ENCODE measurements at regions not wholly inside any gene's neighbourhood (a gene's known extent, or its start where the extent isn't known, plus 50 kb on each side); places are given as distances from the start of the nearest gene placed in this dataset.

- Mint-ChIP-seq H3K9me3 (peaks cover 6% of the 10 kb centered on the region), H3K4me1 (ENCODE audit: low read depth) (no peaks in the 10 kb centered on the region), H3K4me3 (no peak overlapping the region), H3K36me3 (ENCODE audit: low read depth) (no peaks in the 10 kb centered on the region), H3K27ac (no peak overlapping the region), H3K27me3 (no peaks in the 10 kb centered on the region)
- no peak for DNase-seq
- POLR2A ChIA-PET = no interaction called here
- TF ChIP-seq CTCF (IDR thresholded peaks at IDR 0.05) = no peak
- intact Hi-C loops (cut with DNase I, micrococcal nuclease) = no loop called here
- ATAC-seq (ENCODE audit: poor library complexity) = no peak
- H3K9me3 ChIP-seq (ENCODE audit: control insufficient read depth in 1 of 2, insufficient read depth in 1 of 2, low read length in 2 of 2) = no peaks in the 10 kb centered on the region
- no peak overlapping the region for H3K27ac ChIP-seq (ENCODE audit: low read depth in 1 of 2, low read length in 2 of 2)
- no peaks in the 10 kb centered on the region for H3K36me3 ChIP-seq (ENCODE audit: insufficient read depth, low read length)
- no peaks in the 10 kb centered on the region for H3K4me1 ChIP-seq (ENCODE audit: insufficient read depth, low read length)
- no peaks in the 10 kb centered on the region for H3K27me3 ChIP-seq (ENCODE audit: control insufficient read depth in 1 of 2, insufficient read depth in 2 of 2, low read length in 2 of 2)
- H3K4me3 ChIP-seq (ENCODE audit: low read length) = no peak overlapping the region
- CTCF ChIA-PET = no interaction called here
Observed at GRCh38 chr4:28488021-28488420, 1627.4 kb downstream of the STIM2 start.

DNA sequence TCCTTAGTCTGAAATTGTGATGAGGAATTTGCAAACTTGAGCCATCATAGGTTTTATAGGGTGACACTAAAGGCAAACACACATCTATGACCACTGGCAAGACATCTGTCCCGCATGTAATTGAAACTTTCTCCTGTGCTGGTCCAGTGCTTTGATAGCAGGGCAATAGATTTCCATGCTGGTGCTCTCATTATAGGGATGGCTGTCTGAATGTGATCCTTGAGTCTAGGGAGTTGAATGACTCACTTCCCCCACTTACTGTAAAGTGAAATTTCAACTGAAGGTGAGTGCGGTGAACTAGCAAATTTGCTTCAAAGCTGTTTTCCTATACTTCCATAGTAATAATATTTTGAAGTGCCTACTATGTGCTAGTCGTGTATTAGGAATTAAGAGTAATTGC is 1630.0 kb downstream of the STIM2 start:
- Mint-ChIP-seq H3K9me3 (peaks cover 9% of the 10 kb centered on the region), H3K27ac (no peak overlapping the region), H3K36me3 (ENCODE audit: low read depth) (no peaks in the 10 kb centered on the region), H3K4me1 (ENCODE audit: low read depth) (no peaks in the 10 kb centered on the region), H3K4me3 (no peak overlapping the region), H3K27me3 (no peaks in the 10 kb centered on the region)
- intact Hi-C loops (cut with DNase I, micrococcal nuclease) = no loop called here
- Histone ChIP-seq H3K27ac (ENCODE audit: low read depth in 1 of 2, low read length in 2 of 2) (no peak overlapping the region), H3K9me3 (ENCODE audit: control insufficient read depth in 1 of 2, insufficient read depth in 1 of 2, low read length in 2 of 2) (no peaks in the 10 kb centered on the region), H3K4me1 (ENCODE audit: insufficient read depth, low read length) (no peaks in the 10 kb centered on the region), H3K36me3 (ENCODE audit: insufficient read depth, low read length) (no peaks in the 10 kb centered on the region), H3K4me3 (ENCODE audit: low read length) (no peak overlapping the region), H3K27me3 (ENCODE audit: control insufficient read depth in 1 of 2, insufficient read depth in 2 of 2, low read length in 2 of 2) (no peaks in the 10 kb centered on the region)
- TF ChIP-seq CTCF (IDR thresholded peaks at IDR 0.05) = no peak
- ChIA-PET POLR2A (no interaction called here), CTCF (no interaction called here)
- no peak for ATAC-seq (ENCODE audit: poor library complexity)
- no peak for DNase-seq

DNA sequence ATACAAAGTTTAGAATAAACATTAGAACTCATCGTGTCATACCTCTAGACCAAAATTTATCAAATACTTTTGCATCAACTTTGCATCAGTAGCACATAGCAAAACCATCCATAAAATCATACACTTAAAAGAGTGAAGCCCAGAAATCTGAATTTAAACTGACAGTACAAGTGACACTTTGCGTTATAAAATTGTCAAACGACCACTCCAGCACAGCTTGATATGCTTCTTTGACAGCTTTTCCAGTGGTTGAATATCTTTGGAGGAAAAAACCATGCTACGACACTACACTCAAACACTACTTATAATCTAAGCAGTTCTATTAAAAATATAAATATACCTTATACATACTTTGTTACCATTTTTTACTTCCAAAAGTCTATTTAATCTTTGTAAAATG is 1644.4 kb downstream of the STIM2 start:
- H3K36me3 Mint-ChIP-seq (ENCODE audit: low read depth) = no peaks in the 10 kb centered on the region
- no peaks in the 10 kb centered on the region for H3K36me3 ChIP-seq (ENCODE audit: insufficient read depth, low read length)

More for the DNA sequence above, 1644.4 kb downstream of the STIM2 start:
- Histone ChIP-seq H3K4me1 (ENCODE audit: insufficient read depth, low read length) (no peaks in the 10 kb centered on the region), H3K27me3 (ENCODE audit: control insufficient read depth in 1 of 2, insufficient read depth in 2 of 2, low read length in 2 of 2) (no peaks in the 10 kb centered on the region), H3K9me3 (ENCODE audit: control insufficient read depth in 1 of 2, insufficient read depth in 1 of 2, low read length in 2 of 2) (no peaks in the 10 kb centered on the region), H3K27ac (ENCODE audit: low read depth in 1 of 2, low read length in 2 of 2) (no peak overlapping the region), H3K4me3 (ENCODE audit: low read length) (no peak overlapping the region)
- Mint-ChIP-seq H3K9me3 (peaks cover 10% of the 10 kb centered on the region), H3K27me3 (no peaks in the 10 kb centered on the region), H3K27ac (no peak overlapping the region), H3K4me1 (ENCODE audit: low read depth) (no peaks in the 10 kb centered on the region), H3K4me3 (no peak overlapping the region)
- POLR2A ChIA-PET = no interaction called here
- DNase-seq (no peak), ATAC-seq (ENCODE audit: poor library complexity) (no peak)
- intact Hi-C loops (cut with DNase I, micrococcal nuclease) = no loop called here
- no peak for TF ChIP-seq CTCF (IDR thresholded peaks at IDR 0.05)
- CTCF ChIA-PET = no interaction called here

Data from CD4-positive, alpha-beta T cell (primary cell).